Neural cell (in vitro differentiated cells): ENCODE measurements at regions not wholly inside any gene's neighbourhood (a gene's known extent, or its start where the extent isn't known, plus 50 kb on each side); places are given as distances from the start of the nearest gene placed in this dataset.

Experiments used
- CTCF ChIP-seq: fragments of 450-650 bp; IDR thresholded peaks from 2 replicates; pipeline ENCODE4 v1.5.1; 2014; ENCODE audit warnings: antibody characterized with exemption, mild to moderate bottlenecking, moderate library complexity; ENCODE audit not compliant: poor library complexity, severe bottlenecking
- EP300 ChIP-seq: fragments of 450-650 bp; conservative IDR thresholded peaks from 2 replicates; pipeline ENCODE4 v1.6.1; 2014; ENCODE audit warnings: antibody characterized with exemption, mild to moderate bottlenecking, moderate library complexity; ENCODE audit not compliant: poor library complexity, severe bottlenecking
- EZH2 ChIP-seq: fragments of 200-600, 300-800 bp; shearing (Covaris generic), sonication (generic); IDR thresholded peaks from 2 replicates; pipeline ENCODE4 v1.6.1; 2014; ENCODE audit warnings: antibody characterized with exemption, low read length, borderline replicate concordance, mild to moderate bottlenecking; ENCODE audit not compliant: insufficient read depth, poor library complexity, severe bottlenecking
- RAD21 ChIP-seq: fragments of 450-650 bp; conservative IDR thresholded peaks from 2 replicates; pipeline ENCODE4 v1.6.1; 2014; ENCODE audit warnings: antibody characterized with exemption, mild to moderate bottlenecking, moderate library complexity
- REST ChIP-seq: IDR thresholded peaks from 2 replicates; pipeline ENCODE4 v1.6.1; 2012; ENCODE audit warnings: borderline replicate concordance
- SMC3 ChIP-seq: fragments of 450-650 bp; conservative IDR thresholded peaks from 2 replicates; pipeline ENCODE4 v1.6.1; 2014; ENCODE audit warnings: antibody characterized with exemption, mild to moderate bottlenecking, moderate library complexity; ENCODE audit not compliant: poor library complexity
- TAF1 ChIP-seq: IDR thresholded peaks from 2 replicates; pipeline ENCODE4 v1.6.1; 2012; ENCODE audit warnings: low read depth

- TF ChIP-seq CTCF = no peak
- no peak for TF ChIP-seq REST
- TF ChIP-seq EZH2 = no peak
- TF ChIP-seq TAF1 = no peak
- TF ChIP-seq EP300 = no peak
- no peak for TF ChIP-seq RAD21
- no peak for TF ChIP-seq SMC3
These were observed 201.2 kb upstream of the KLHL29 start for GRCh38 chr2:23183733-23184132.
